Uterus (tissue), 2 donors: ENCODE measurements at regions not wholly inside any gene's neighbourhood (a gene's known extent, or its start where the extent isn't known, plus 50 kb on each side); places are given as distances from the start of the nearest gene placed in this dataset.

Source experiments
- CTCF ChIP-seq, 4 experiments: fragments of 200-600 bp in 2 of 4; fragments of 450-650 bp in 2 of 4; sonication (generic) in 2 of 4; IDR thresholded peaks; one replicate each; pipeline ENCODE4 v1.5.1; 2016 to 2019; ENCODE audit warnings: antibody characterized with exemption in 4 of 4, mild to moderate bottlenecking in 2 of 4, moderate library complexity in 1 of 4
- POLR2A ChIP-seq, 2 donors: fragments of 450-650 bp; IDR thresholded peaks; one replicate each; pipeline ENCODE4 v1.6.1; 2016; ENCODE audit warnings: antibody characterized with exemption in 2 of 2, mild to moderate bottlenecking in 1 of 2, moderate library complexity in 1 of 2

- TF ChIP-seq CTCF (IDR thresholded peaks at IDR 0.05) (no peak), POLR2A (IDR thresholded peaks at IDR 0.05) (no peak)
Observed at GRCh38 chr1:88320291-88320690, 363.8 kb upstream of the PKN2 start.
